Esophagus muscularis mucosa (tissue), 4 donors: ENCODE measurements at regions not wholly inside any gene's neighbourhood (a gene's known extent, or its start where the extent isn't known, plus 50 kb on each side); places are given as distances from the start of the nearest gene placed in this dataset.
"Not testable (repeated sequence)": the region's sequence is repeated elsewhere in the genome, so short reads cannot be mapped to it uniquely, and the experiment has no call there.

Experiments used
- EP300 ChIP-seq: sonication (generic); formaldehyde crosslinking; IDR thresholded peaks from one replicate; pipeline ENCODE4 v1.6.1; 2017; ENCODE audit warnings: antibody characterized with exemption
- POLR2A ChIP-seq: fragments of 450-650 bp; IDR thresholded peaks from one replicate; pipeline ENCODE4 v1.6.1; 2017; ENCODE audit warnings: antibody characterized with exemption, moderate library complexity, mild to moderate bottlenecking, low read depth
- POLR2AphosphoS5 ChIP-seq, 2 donors: sonication (generic); formaldehyde crosslinking; IDR thresholded peaks; one replicate each; pipeline ENCODE4 v1.6.1; 2017; ENCODE audit warnings: antibody characterized with exemption in 2 of 2
- TF ChIP-seq, protein P1 (sequence below), 3 experiments: fragments of 200-600 bp in 2 of 3; fragments of 450-650 bp in 1 of 3; sonication (generic) in 2 of 3; IDR thresholded peaks; one replicate each; pipeline ENCODE4 v1.5.1; 2017 to 2019; ENCODE audit warnings: antibody characterized with exemption in 3 of 3, mild to moderate bottlenecking in 2 of 3, moderate library complexity in 1 of 3

DNA sequence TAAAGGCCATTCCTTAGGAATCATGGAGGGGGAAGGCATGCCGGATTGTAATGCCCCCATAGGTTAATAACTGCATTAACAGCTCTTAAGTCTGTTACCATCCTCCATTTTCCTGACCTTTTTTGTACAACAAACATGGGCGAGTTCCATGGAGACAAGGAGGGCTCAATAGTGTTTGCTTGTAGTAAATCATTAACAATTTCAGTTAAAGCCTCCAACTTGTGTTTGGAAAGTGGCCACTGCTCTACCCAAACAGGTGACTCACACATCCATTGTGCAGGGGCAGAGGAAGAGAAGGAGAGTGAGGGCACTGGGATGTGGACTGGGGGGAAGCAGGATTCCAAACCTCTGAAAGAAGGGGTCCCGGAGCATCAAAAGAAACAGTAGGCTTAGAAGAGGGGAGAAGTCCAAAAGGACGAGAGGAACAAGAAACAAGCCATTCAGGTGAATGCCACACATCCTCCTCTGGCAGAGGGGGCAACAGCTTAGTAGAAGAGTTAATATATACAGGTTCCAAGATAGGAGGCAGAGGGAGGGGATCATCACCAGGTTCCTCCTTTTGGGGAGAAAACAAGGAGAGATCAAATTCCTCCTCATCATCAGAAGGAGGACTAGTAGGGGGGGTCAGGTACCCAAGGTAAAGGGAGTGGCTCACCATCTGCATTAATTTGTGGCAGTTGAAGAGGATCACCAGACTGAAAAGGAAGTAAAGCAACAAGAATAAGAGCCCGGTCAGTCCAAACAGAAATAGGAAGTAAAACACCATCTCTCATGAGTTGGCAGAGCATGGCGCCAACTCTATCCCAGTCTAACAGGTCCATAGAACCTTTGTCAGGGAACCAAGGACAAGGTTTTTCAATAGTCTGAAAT lies 189.4 kb upstream of the RAI14 start:
- TF ChIP-seq, protein P1, sequence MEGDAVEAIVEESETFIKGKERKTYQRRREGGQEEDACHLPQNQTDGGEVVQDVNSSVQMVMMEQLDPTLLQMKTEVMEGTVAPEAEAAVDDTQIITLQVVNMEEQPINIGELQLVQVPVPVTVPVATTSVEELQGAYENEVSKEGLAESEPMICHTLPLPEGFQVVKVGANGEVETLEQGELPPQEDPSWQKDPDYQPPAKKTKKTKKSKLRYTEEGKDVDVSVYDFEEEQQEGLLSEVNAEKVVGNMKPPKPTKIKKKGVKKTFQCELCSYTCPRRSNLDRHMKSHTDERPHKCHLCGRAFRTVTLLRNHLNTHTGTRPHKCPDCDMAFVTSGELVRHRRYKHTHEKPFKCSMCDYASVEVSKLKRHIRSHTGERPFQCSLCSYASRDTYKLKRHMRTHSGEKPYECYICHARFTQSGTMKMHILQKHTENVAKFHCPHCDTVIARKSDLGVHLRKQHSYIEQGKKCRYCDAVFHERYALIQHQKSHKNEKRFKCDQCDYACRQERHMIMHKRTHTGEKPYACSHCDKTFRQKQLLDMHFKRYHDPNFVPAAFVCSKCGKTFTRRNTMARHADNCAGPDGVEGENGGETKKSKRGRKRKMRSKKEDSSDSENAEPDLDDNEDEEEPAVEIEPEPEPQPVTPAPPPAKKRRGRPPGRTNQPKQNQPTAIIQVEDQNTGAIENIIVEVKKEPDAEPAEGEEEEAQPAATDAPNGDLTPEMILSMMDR (IDR thresholded peaks at IDR 0.05), result not testable (repeated sequence)
- TF ChIP-seq POLR2AphosphoS5 (IDR thresholded peaks at IDR 0.05); EP300; POLR2A: not testable (repeated sequence)
